Keratinocyte (primary cell): ENCODE measurements at regions not wholly inside any gene's neighbourhood (a gene's known extent, or its start where the extent isn't known, plus 50 kb on each side); places are given as distances from the start of the nearest gene placed in this dataset.

ENCODE experiments used
- EZH2 ChIP-seq: IDR thresholded peaks from one replicate; pipeline ENCODE4 v1.6.1; 2012; ENCODE audit warnings: inconsistent platforms, mild to moderate bottlenecking, low read length, moderate library complexity
- TF ChIP-seq, protein P1 (sequence below), 3 experiments: IDR thresholded peaks in 1 of 3; conservative IDR thresholded peaks in 1 of 3; optimal IDR thresholded peaks in 1 of 3; 2 replicates in 2 of 3; 3 replicates in 1 of 3; pipeline versions ENCODE3 to v1.5.1; 2011; ENCODE audit warnings: low read length in 3 of 3, mild to moderate bottlenecking in 3 of 3, moderate library complexity in 2 of 3, control low read depth in 1 of 3, inconsistent platforms in 1 of 3; ENCODE audit not compliant: insufficient read depth in 2 of 3; ENCODE audit errors: extremely low read depth in 1 of 3

DNA sequence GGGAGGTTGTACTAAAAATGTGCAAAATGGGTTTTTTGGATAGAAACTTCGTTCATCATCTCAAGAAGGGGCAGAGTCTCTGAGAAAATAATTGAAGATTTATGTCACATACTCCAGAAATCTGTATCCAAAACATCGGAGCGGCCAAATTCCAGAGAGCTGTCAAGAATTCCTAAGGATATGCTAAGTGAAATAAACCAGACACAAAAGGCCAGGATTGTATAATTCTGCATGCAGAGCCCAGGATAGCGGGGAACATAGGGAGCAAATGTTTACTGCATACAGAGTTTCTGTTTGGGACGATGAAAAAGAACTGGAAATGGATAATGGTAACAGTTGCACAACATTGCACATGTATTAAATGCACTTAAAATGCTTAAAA lies 224.2 kb upstream of the AUTS2 start:
- TF ChIP-seq, protein P1, sequence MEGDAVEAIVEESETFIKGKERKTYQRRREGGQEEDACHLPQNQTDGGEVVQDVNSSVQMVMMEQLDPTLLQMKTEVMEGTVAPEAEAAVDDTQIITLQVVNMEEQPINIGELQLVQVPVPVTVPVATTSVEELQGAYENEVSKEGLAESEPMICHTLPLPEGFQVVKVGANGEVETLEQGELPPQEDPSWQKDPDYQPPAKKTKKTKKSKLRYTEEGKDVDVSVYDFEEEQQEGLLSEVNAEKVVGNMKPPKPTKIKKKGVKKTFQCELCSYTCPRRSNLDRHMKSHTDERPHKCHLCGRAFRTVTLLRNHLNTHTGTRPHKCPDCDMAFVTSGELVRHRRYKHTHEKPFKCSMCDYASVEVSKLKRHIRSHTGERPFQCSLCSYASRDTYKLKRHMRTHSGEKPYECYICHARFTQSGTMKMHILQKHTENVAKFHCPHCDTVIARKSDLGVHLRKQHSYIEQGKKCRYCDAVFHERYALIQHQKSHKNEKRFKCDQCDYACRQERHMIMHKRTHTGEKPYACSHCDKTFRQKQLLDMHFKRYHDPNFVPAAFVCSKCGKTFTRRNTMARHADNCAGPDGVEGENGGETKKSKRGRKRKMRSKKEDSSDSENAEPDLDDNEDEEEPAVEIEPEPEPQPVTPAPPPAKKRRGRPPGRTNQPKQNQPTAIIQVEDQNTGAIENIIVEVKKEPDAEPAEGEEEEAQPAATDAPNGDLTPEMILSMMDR (optimal IDR thresholded peaks at IDR 0.05 in 1 of 3, IDR thresholded peaks at IDR 0.05 in 1 of 3, conservative IDR thresholded peaks at IDR 0.05 in 1 of 3; ENCODE audit: extremely low read depth in 1 of 3, insufficient read depth in 2 of 3, low read length in 3 of 3): no peak
- no peak for TF ChIP-seq EZH2
